ENCODE measurements at regions not wholly inside any gene's neighbourhood (a gene's known extent, or its start where the extent isn't known, plus 50 kb on each side); places are given as distances from the start of the nearest gene placed in this dataset.
"Not testable (repeated sequence)": the region's sequence is repeated elsewhere in the genome, so short reads cannot be mapped to it uniquely, and the experiment has no call there.

GRCh38 chr21:5240521-5240920, 5280.9 kb upstream of the TPTE start:
- TF ChIP-seq CTCF (IDR thresholded peaks at IDR 0.05; ENCODE audit: low read length); EZH2 (IDR thresholded peaks at IDR 0.05; ENCODE audit: borderline replicate concordance, low read length): not testable (repeated sequence)

All from OCI-LY1 (cell line).